Omental fat pad (tissue), 3 donors: ENCODE measurements at regions not wholly inside any gene's neighbourhood (a gene's known extent, or its start where the extent isn't known, plus 50 kb on each side); places are given as distances from the start of the nearest gene placed in this dataset.
A peak's percentile ranks its signal among the peaks of the same experiment; 100 is the strongest.
"Not testable (repeated sequence)": the region's sequence is repeated elsewhere in the genome, so short reads cannot be mapped to it uniquely, and the experiment has no call there.

Experiments
- ATAC-seq: fragments of 150-250 bp; one replicate; pipeline ENCODE4 v1.9.1; 2016; ENCODE audit warnings: mild to moderate bottlenecking, moderate library complexity; ENCODE audit not compliant: low FRiP score
- DNase-seq: peaks from one replicate; pipeline ENCODE4 v3.0.0-alpha.2; 2019; ENCODE audit warnings: low spot score
- CTCF ChIP-seq, 3 donors: fragments of 450-650 bp; IDR thresholded peaks; one replicate each; pipeline ENCODE4 v1.5.1; 2016 to 2017; ENCODE audit warnings: antibody characterized with exemption in 3 of 3, mild to moderate bottlenecking in 3 of 3, moderate library complexity in 2 of 3

DNA sequence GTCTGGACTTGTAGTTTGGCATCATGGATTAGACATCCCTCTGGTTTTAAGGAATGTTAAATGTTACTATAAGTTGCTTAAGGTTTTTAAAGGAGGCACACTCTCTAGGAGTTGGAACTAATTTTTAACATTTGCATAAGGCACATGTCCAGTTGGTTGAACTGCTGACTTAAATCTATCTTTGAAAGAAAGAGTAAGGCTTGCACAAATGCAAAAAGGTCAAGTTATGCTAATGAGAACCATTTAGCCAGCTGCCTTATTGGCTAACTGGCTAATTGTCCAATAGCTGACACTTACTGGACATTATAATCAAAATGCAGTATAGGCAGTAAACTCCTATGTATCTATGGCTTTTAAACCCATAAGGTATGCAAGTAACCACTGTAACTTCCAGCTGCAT is 206.1 kb upstream of the TTC29 start:
- no peak for DNase-seq
- no peak for ATAC-seq
- TF ChIP-seq CTCF (IDR thresholded peaks at IDR 0.05): no peak

DNA sequence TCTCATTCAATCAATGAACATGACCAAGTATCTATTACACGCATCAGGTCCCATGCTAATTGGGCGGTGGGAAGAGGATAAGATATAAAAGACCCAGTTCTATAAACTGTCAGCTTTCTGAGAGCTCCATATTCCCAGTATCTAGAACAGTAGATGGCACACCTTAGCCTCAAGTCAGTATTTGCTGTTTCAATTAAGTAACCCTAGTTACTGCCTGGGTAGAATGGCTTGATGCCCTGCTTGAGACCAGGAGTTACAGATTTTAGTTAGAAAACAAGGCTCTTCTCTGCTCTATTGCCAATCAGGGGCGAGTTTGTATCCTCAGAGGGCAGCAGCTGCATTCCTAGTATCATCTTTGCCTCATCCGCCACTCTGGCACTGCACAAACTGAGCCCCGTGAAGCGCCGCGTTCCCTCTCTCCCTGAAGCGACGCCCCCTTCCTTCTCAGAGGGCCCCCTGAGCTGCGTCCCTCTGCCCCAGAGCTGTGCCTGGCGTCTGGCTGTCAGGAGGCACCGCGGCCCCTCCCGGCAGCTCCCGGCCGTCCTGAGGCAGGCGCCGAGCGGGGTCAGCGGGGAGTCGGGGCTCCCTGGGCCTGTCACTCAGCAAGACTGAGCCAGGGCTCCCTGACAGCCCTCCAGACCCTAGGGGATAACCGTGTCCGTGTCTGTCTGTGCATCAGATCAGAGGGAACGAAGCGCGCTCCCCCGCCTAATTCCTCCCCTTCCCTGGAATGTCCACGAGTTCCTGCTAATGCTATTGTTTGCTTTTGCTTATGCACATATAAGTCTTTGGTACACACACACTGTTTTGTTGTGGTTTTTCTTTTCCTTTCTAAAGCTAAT is 212.4 kb upstream of the TTC29 start:
- TF ChIP-seq CTCF (IDR thresholded peaks at IDR 0.05): no peak
- DNase-seq: no peak
- ATAC-seq: peak; percentile 32

- TF ChIP-seq CTCF (IDR thresholded peaks at IDR 0.05): peak in 1 of 3 donors; percentile 35
- ATAC-seq: no peak
- DNase-seq: no peak
Measured at GRCh38 chr4:147160908-147161513, 215.3 kb upstream of the TTC29 start.

GRCh38 chr4:147163311-147163710 is 217.6 kb upstream of the TTC29 start:
- ATAC-seq (no peak), DNase-seq (no peak)
- TF ChIP-seq CTCF (IDR thresholded peaks at IDR 0.05): no peak

DNA sequence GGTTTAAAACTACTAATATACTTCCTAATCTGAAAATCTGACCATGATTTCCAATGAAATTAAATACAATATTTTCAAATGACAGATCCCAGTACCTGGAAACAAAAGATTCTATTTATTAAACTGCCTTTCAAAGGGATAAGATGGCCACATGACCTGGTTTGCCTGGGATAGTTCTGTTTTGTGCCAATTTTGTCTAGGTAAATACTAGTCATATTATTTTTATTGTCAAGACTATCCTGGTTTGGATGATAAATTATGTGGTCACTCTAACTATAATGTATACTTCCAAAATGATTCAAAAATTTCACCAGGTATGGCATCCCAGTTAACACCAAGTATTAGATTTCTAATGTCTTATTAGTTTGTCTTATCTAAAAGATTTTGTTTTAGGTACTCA is 222.5 kb upstream of the TTC29 start:
- ATAC-seq, DNase-seq: not testable (repeated sequence)

DNA sequence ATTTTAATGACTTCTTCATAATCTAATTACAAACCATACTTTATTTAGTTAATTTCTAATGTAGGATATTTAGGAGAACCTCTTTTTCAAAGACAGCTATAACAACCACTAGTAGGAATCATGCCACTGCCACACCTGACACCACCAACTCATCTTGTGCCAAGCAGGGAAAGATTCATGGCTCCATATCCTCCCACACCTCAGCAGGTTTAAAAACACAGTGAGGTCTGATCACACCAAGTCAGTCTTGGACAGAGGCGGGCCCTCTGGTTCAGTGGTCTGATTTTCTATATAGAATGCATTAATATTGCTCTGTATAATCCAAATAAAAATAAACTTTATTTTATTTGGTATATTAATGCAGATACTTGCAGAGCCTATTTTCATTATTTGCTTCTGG is 227.7 kb upstream of the TTC29 start:
- TF ChIP-seq CTCF (IDR thresholded peaks at IDR 0.05): no peak
- DNase-seq (no peak), ATAC-seq (no peak)

GRCh38 chr4:147173797-147174432 is 228.3 kb upstream of the TTC29 start:
- TF ChIP-seq CTCF (IDR thresholded peaks at IDR 0.05): no peak
- no peak for ATAC-seq

More at GRCh38 chr4:147173797-147174432, 228.3 kb upstream of the TTC29 start:
- DNase-seq: no peak
